ENCODE measurements at regions not wholly inside any gene's neighbourhood (a gene's known extent, or its start where the extent isn't known, plus 50 kb on each side); places are given as distances from the start of the nearest gene placed in this dataset.
"Not testable (repeated sequence)": the region's sequence is repeated elsewhere in the genome, so short reads cannot be mapped to it uniquely, and the experiment has no call there.

DNA sequence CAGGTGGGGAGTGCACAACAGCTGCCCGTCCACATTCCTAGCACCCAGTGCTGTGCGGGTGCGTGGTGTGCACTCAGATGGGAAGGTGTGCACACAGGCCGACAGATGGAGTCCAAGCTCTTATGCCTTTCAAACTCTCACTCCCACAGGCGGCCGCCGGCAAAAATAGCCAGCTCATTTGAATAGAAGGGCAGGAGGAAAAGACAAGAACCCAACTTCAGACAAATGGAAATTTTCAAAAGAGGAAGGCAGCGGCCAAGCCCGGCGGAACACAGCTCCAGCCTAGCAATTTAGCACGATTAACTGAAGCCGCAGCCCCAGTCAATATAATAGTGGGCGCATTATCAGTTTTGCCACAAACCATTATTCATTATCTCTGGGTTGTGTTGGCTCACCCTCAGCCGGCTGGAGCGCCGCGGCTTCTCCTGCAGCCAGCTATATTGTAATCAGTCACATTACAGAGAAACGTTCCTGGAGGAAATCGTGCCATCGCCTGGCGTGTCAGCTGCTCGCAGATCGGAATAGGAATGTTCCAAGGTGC is 103.9 kb upstream of the SEC14L1 start:
- DNase-seq (ENCODE audit: low read depth in 2 of 2, low spot score in 1 of 2) = no peak

DNA sequence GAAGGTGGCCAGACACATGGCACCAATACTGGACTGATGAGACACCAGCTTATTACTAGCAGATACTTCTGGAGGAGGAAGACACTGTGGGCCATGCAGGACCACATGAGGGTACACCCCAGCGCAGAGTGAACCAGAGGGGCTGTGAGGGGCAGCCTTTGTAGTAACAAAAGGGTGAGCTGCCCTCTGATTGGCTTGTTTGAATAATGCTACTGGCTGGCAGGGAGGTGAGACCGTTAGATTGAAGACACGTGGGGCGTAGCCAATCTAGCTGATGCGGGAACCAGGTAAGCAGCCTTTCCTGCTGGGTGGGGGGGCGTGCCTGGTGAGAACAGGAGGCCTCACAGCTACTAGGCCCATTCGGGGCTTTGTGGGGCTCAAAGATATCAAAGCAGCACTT is 102.8 kb upstream of the SEC14L1 start:
- no peak for DNase-seq (ENCODE audit: low read depth in 2 of 2, low spot score in 1 of 2)

DNA sequence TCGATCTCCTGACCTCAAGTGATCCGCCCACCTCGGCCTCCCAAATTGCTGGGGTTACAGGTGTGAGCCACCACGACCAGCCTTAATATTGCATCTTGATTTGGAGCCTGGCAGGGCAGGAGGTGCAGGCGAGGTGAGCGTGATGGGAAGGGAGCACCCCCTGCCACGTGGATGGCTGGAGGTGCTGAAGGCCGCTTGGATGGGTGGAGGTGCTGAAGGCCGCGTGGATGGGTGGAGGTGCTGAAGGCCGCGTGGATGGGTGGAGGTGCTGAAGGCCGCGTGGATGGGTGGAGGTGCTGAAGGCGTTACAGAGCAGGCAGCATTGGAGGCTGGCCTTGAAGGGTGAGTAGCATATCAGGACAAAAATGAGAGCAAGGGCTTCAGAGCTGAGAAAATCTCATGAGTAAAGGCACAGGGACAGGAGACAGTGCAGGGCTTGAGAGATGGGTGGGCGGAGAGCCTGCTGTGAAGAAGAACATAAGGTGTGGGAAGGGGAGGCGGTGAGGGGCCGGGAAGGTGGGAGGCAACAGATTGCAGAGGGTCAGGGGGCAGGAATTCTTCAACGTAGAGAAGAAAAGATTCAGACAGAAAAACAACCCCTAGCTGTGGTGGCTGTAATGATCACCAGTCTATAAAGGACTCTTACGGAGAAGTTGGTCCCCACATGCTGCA is 101.7 kb upstream of the SEC14L1 start:
- no peak for DNase-seq (ENCODE audit: low read depth in 2 of 2, low spot score in 1 of 2)

DNA sequence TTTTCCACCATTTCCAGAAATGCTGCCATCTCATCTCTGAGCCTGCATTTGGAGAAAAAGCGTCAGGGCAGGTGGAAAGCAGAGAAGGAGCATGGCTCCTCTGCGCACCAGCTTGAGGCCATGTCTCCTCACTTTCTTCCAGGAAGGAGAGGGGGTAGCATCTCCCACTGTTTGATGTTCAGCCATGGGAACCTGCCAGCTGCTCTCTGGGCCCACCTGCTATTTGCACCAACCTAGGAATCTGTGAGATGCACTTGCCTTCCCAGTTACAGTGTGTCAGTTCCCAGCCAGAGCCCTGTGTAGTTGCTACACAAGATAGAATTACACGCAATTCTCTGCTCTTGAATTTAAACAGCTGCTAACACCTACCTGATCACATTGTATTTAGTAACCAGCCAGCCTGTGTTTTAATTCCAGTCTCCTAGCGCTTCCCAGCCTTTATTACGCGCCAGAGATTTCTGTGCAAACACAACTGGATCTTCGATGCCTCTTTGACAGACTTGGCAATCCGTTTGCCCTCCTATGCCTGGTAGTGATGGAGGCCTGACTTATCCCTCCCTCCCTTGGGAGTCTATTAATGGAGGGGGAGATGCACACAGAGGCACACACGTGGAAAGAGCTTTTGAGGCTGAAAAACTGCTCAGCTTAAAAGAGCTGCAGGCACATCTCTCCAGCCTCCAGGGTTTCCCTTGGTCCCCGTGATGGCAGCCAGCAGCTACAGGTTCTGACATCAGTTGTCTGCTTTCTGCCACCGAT is 98.1 kb upstream of the SEC14L1 start:
- DNase-seq (ENCODE audit: low read depth in 2 of 2, low spot score in 1 of 2) = no peak

DNA sequence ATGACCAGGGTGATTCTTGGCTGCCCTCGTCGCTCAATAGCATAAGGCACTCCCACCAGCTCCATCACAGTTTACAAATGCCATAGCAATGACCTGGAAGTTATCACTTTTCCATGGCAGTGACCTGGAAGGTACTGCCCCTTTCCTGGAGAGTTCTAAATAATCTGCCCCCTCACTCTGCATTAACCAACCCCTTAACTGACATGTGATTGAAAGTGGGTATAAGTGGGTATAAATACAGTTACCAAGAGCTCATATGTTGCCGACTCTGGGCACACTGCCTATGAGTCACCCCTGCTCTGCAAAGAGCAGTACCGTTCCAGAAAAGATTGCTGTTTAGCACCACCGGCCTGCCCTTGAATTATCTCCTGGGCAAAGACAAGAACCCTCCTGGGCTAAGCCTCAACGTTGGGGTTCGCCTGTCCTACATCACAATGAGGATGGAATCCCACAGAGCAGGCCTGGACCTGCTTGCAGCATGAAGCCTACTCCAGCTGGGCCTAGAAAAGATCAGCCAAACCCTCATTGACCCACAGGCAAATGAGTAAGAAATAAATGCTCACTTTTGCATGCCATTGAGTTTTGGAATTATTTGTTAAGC is 95.2 kb upstream of the SEC14L1 start:
- DNase-seq (ENCODE audit: low read depth in 2 of 2, low spot score in 1 of 2) = no peak

DNA sequence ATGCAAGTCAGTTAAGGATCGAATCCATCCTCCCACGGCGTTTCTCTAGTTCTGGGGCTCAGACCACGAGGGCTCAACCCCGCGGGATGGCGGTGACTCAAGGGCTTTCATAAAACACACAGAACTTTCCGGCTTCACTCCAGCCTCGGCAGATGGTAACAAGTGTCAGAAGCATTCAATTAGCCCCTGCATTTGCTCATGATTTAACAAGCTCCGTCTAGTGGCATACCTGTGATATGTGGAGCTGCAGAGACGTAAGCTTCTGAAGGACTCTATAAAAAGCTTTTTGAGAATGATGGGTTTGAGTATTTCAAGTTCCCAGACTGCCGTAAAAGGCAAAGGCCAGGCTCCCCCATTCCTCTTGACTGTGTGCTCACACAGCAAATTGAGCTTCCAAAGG is 91.3 kb upstream of the SEC14L1 start:
- DNase-seq (ENCODE audit: low read depth in 2 of 2, low spot score in 1 of 2) = no peak

DNA sequence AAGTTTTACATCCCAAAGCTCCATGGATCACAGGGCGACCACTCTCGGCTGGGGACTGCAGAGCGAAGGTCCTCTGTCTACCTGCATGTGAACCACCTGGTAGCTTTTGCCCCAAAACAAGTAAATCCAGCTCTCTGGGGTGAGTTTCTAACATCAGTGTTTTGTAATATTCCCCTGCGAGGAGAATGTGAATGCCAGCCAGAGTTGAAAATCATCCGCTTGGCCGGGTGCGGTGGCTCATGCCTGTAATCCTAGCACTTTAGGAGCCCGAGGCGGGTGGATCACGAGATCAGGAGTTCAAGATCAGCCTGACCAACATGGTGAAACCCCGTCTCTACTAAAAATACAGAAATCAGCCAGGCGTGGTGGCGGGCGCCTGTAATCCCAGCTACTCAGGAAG is 89.9 kb upstream of the SEC14L1 start:
- DNase-seq (ENCODE audit: low read depth in 2 of 2, low spot score in 1 of 2) = not testable (repeated sequence)

DNA sequence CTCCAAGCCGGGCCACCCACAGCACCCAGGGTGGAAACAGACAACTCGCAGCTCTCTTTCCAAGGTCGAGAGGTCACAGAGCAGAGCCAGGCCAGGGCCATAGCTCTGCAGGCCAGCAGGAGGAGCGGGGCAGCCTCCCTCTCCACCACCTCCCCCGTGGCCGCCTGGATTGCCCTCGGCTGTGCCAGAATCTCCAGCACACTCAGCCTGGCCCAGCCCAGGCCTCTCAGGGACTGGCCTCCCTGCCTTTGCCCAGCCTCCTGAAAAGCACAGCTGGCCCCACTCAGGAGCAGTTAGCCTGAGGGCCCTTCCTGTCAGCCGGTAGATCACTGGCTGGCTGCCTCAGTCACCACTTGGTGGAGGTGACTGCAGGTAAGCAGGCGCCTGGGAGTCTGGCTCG is 85.8 kb upstream of the SEC14L1 start:
- DNase-seq (ENCODE audit: low read depth in 2 of 2, low spot score in 1 of 2) = no peak

DNA sequence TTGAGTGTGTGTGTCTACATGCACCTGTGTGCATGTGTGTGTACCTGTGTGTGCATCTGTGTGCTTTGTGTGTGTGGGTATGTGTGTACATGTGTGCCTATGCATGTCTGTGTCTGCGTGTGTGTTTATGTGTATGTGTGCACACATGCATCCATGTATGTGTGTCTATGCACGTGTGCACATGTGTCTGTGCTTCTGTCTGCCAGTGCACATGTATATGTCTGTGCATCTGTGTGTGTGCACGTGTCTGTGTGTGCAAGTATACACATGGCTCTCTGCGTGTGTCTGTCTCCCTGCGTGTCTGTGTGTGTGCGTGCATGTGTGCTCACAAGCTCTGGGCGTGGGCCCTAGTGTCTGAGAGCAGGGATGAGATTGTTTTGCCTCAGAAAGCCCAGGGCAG is 85.3 kb upstream of the SEC14L1 start:
- no peak for DNase-seq (ENCODE audit: low read depth in 2 of 2, low spot score in 1 of 2)

DNA sequence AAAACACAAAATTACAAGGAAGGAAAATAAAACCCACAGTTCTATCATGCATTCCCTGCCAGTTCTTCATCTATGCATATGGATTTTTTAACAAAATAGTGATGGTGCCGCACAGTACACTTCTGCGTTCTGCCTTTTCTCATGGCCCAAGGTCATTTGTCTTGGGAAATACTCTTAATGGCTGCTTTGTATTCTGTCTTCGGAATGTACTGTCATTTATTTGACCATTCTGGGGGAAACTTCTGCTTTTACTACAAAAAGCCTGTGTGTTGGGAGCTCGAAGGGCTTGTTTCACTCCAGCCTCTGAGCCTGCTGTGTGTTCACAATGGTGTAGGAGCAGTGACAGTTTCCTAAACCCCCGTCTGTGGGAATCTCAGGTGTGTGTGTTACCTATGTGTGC is 82.8 kb upstream of the SEC14L1 start:
- no peak for DNase-seq (ENCODE audit: low read depth in 2 of 2, low spot score in 1 of 2)

DNA sequence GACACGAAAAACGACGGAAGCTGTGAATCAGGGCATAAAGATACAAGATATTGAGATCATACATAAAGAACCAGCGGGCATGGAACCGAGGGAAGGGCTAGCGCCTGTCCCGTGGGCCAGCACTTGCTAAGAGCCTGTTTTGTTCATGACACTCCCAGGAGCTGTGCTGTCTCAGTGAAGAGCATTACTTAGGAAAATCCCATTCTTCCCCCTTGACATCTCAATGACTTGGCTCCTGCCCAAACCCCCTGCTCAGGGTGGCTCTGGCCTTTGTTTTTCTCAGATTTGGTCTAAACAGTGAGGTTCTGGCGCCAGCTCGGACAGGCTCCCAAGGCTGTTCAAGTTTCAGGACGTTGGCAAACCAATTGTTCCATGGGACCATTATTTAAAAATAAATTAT is 79.1 kb upstream of the SEC14L1 start:
- no peak for DNase-seq (ENCODE audit: low read depth in 2 of 2, low spot score in 1 of 2)

DNA sequence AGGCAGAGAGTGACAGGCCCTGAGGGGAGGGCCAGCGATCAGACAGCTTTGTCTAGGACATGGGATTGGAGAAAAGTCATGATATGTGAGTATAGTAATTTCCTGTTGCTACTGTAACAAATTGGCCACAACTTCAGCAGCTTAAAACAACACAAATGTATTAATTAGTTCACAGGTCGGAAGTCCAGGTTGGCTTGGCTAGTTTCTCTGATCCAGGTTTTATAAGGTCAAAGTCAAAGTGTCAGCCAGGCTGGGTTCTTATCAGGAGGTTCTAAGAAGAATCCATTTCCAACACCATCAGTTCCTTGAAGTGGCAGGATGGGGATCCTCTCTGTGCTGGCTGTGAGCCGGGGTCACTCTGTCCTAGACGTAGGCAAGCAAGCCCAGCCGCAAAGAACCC is 76.2 kb upstream of the SEC14L1 start:
- DNase-seq (ENCODE audit: low read depth in 2 of 2, low spot score in 1 of 2) = no peak

DNA sequence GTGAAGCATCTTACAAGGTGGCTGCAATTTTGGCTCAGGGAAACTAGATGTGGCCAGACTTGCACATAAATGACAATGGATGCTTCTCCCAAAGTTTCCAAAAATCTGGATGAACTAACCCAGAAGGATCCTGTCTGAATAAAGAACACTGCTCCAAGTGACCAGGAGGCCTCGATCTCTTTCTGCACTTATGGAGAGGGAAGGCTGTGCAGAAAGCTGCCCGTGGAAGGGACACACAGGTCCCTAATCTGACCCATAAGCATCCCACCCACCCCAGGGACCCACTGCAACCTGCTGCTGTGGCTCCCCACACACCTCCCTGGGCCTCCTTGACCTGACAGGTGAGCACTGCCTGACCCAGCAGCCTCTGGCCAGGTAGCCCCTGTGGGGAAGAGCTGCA is 74.6 kb upstream of the SEC14L1 start:
- DNase-seq (ENCODE audit: low read depth in 2 of 2, low spot score in 1 of 2) = no peak

DNA sequence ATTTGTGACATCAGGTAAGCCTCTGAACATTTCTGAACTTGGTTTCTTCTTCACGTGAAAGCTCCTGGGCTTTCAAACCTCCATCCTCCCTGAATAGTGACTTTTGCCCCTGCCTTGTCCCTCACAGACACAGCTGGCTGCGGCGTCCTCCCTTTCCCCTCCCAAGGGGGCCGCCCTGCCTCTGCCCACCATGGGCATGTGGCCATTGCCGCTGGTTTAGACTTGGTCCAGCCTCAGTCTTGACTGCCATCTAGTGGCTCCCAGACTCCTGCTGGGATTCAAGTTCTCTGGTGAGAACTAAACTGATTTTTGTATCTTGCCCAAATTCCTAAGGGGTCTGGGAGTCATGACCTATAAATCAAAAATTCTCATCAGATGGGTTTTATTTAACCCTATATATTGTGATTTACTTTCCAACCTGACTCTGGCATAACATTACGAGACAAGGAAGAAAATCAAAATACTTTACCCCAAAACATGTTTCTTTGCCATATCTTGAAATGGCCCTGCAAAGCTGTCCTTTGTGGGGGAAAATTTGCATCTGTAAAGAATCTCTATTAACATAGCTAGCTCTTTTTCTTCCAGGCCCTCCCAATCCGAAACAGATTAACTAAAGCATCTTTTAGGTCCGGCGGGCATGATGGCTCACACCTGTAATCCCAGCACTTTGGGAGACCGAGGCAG is 73.9 kb upstream of the SEC14L1 start:
- DNase-seq (ENCODE audit: low read depth in 2 of 2, low spot score in 1 of 2) = not testable (repeated sequence)

DNA sequence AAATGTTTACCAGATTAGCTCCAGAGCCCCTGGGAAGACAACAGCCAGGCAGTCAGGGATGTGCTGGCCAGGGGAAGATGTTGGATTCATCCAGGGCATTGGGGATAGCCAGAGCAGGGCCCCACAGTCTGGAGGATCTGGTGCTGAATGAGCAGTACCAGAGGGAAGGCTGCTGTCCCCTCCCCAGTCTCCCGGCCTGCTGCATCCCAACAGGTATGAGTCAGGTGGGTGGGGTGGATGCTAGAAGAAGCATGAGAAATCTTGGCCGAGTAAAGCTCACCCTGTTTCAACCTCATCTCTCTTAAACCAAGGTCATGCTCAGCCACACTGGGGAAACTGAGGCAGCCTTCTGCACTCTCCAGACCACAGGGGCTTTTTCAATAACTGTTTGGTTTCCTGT is 71.9 kb upstream of the SEC14L1 start:
- no peak for DNase-seq (ENCODE audit: low read depth in 2 of 2, low spot score in 1 of 2)

DNA sequence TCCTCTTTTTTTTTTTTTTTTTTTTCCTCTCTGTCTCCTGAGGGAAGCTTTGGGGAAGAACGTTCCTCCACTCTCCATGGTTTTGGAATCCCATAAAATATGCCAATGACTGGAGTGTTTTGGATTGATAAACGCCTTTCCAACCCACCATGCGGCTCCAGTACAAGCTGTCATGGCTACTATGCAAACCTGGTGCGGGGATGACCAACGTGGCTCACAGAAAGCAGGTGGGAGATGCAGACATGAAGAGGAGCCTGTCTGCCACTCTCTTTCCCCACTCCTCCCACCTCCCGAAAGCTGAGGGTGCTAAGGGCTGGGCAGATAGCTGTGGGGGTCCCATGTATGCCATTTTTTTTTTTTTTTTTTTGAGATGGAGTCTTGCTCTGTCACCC is 69.9 kb upstream of the SEC14L1 start:
- DNase-seq (ENCODE audit: low read depth in 2 of 2, low spot score in 1 of 2) = no peak

DNA sequence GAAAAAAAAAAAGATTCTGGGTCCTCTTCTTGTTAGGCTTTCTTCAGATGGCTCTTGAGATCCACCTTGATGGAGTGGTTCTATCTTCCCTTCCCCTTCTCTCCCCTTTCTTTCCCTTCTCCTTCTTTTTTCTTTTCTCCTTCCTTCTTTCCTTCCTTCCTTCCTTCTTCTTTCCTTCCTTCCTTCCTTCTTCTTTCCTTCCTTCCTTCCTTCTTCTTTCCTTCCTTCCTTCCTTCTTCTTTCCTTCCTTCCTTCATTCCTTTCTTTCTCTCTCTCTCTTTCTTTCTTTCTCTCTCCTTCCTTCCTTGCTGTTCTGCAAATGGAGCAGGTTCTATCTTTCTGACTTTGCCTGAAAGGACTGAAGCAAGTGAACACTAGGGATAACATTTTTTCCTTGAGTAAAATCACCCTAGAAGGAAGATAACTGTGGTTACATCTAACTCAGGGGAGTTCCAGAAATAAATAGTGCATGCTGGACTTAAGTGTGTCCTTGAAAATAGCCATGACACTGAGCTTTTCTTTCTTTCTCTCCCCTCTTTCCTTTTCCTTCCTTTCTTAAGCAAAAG is 68.8 kb upstream of the SEC14L1 start:
- DNase-seq (ENCODE audit: low read depth in 2 of 2, low spot score in 1 of 2) = no peak

DNA sequence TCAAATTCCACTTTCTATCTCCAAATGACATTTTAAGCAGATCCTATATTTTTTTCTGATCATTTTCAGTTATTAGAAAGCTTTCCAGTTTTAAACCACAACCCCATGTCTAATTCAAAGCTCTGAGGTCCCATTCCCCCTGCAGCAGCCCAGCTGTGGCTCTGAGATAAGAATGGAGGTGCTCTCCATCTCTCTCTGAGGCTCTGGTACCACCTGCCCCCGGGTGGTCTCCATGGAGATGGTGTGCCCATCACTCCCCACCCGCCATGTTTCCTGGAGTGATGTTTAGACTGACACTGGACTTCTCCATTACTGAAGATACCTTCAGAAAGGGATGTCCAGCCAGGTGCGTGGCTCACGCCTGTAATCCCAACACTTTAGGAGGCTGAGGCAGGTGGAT is 68.1 kb upstream of the SEC14L1 start:
- no peak for DNase-seq (ENCODE audit: low read depth in 2 of 2, low spot score in 1 of 2)

DNA sequence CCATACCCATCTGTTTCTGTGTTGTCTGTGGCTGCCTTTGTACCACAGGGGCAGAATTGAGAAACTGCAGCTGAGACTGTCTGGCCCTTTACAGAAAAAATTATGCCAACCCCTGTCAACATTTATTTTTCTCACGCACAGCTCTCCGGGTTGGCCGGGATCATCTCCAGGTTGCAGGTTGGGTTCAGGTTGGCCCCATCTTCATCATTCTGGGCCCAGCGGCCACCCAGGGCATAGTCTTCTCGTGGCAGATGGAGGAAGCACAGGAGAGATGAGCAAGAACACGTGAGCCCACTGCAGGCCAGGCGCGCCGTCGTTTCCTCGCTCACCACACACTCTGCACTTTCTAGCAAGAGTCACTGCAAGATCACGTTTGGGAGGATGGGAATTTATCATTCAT is 66.1 kb upstream of the SEC14L1 start:
- DNase-seq (ENCODE audit: low read depth in 2 of 2, low spot score in 1 of 2) = no peak

DNA sequence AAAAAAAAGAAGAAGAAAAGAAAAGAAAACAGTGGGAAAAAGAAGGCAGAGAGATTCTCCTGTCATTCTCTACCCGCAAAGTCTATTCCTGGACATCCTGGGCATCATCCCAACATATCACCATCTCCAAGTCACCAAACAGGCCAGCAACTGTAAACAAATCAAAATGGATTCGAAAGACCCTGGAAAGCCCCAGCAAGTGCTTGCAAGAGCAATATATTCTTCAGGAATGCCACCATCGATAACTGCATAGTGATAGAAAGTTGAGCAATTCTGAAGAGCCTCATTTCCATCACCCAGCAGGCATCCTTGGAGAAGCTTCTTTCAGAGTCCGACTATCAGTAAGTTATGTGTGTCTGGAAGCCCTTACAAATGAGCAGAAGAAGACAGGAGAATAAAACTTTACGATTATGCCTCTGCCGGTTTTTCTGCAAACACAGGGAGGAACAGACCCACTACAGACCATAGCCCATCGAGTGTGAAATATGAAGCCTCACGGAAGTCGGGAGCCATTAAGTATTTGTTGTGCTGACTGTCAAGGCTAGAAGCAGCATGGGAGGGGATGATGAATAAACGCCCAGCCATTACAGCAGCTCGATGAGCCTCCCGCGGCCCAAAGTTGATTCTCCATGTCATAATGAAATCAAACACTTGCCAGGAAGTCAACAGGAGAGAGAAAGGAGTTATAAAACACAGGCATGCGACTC is 64.5 kb upstream of the SEC14L1 start:
- DNase-seq (ENCODE audit: low read depth in 2 of 2, low spot score in 1 of 2) = no peak

DNA sequence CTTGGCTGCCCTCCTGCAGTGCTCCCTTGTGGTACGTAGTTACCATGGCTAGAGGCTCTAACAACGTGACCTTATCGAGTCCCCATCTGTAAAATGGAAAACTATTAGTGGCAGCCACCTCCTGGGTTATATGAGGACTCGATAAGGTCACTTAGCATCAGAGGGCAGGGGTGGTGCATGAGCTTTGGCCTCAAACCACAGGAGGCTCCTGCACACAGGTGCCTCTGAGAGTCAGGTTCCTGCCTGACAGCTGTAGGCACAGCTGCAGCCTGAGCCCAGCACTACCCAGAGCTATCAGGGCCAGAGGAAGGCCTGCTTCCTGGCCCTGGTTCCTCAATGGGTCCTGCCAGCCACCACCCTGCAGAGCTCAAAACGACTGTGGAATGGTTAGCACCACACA is 57.2 kb upstream of the SEC14L1 start:
- DNase-seq (ENCODE audit: low read depth in 2 of 2, low spot score in 1 of 2) = no peak
